MM.1S (cell line): ENCODE measurements at regions not wholly inside any gene's neighbourhood (a gene's known extent, or its start where the extent isn't known, plus 50 kb on each side); places are given as distances from the start of the nearest gene placed in this dataset.

Source experiments
- DNase-seq: peaks from one replicate; pipeline ENCODE4 v3.0.0-alpha.2; 2015
- H2AFZ ChIP-seq: fragments of 300-600 bp; sonication (generic); 2 replicates; pipeline ENCODE4 v1.6.0; 2016; ENCODE audit warnings: antibody characterized with exemption, low read length
- H3F3A ChIP-seq: fragments of 300-600 bp; sonication (generic); 2 replicates; pipeline ENCODE4 v1.6.1; 2016; ENCODE audit warnings: mild to moderate bottlenecking, antibody characterized with exemption, low read length, moderate library complexity, mixed read lengths; ENCODE audit not compliant: insufficient read depth
- H3K27ac ChIP-seq: fragments of 300-600 bp; sonication (generic); 2 replicates; pipeline ENCODE4 v1.5.1; 2016; ENCODE audit warnings: mild to moderate bottlenecking, low read length
- H3K27me3 ChIP-seq: fragments of 300-600 bp; sonication (generic); replicated peaks from 2 replicates; pipeline ENCODE4 v1.6.0; 2016; ENCODE audit warnings: low read length; ENCODE audit not compliant: insufficient read depth
- H3K36me3 ChIP-seq: fragments of 300-600 bp; sonication (generic); replicated peaks from 2 replicates; pipeline ENCODE4 v1.6.1; 2016; ENCODE audit warnings: mild to moderate bottlenecking, low read length, mixed read lengths; ENCODE audit not compliant: insufficient read depth
- H3K4me1 ChIP-seq: fragments of 300-600 bp; sonication (generic); 2 replicates; pipeline ENCODE4 v1.6.1; 2016; ENCODE audit warnings: low read length, mixed read lengths
- H3K4me2 ChIP-seq: fragments of 300-600 bp; sonication (generic); 2 replicates; pipeline ENCODE4 v1.6.0; 2016; ENCODE audit warnings: low read depth, low read length
- H3K4me3 ChIP-seq: fragments of 300-600 bp; sonication (generic); 2 replicates; pipeline ENCODE4 v1.5.1; 2016; ENCODE audit warnings: low read length, mixed read lengths
- H3K79me2 ChIP-seq: fragments of 300-600 bp; sonication (generic); 2 replicates; pipeline ENCODE4 v1.6.1; 2016; ENCODE audit warnings: mixed run types, low read length, mixed read lengths
- H3K9ac ChIP-seq: fragments of 300-600 bp; sonication (generic); 2 replicates; pipeline ENCODE4 v1.6.1; 2016; ENCODE audit warnings: low read length, mixed read lengths
- H3K9me2 ChIP-seq: fragments of 300-600 bp; sonication (generic); replicated peaks from 2 replicates; pipeline ENCODE4 v1.6.1; 2016; ENCODE audit warnings: mild to moderate bottlenecking, low read length, mixed read lengths; ENCODE audit not compliant: insufficient read depth
- H3K9me3 ChIP-seq: fragments of 300-600 bp; sonication (generic); replicated peaks from 2 replicates; pipeline ENCODE4 v1.6.1; 2016; ENCODE audit warnings: mild to moderate bottlenecking, low read length, mixed read lengths; ENCODE audit not compliant: insufficient read depth
- H4K20me1 ChIP-seq: fragments of 300-600 bp; sonication (generic); 2 replicates; pipeline ENCODE4 v1.6.1; 2016; ENCODE audit warnings: mild to moderate bottlenecking, low read length, moderate library complexity, mixed read lengths; ENCODE audit not compliant: insufficient read depth
- CTCF ChIP-seq: fragments of 300-600 bp; sonication (generic); IDR thresholded peaks from 2 replicates; pipeline ENCODE4 v1.5.1; 2016; ENCODE audit warnings: antibody characterized with exemption, low read length, mixed read lengths
- EZH2 ChIP-seq: fragments of 300-600 bp; sonication (generic); optimal IDR thresholded peaks from 2 replicates; pipeline ENCODE3; 2017; ENCODE audit warnings: low read depth, mild to moderate bottlenecking, antibody characterized with exemption, low read length, mixed read lengths
- EZH2phosphoT487 ChIP-seq: fragments of 300-600 bp; sonication (generic); IDR thresholded peaks from 2 replicates; pipeline ENCODE4 v1.6.1; 2018; ENCODE audit warnings: antibody characterized with exemption, low read length

GRCh38 chr15:87527416-87527815, 729.1 kb downstream of the NTRK3 start:
- no peaks in the 10 kb centered on the region for H3K79me2 ChIP-seq
- H3K9me3 ChIP-seq: no peaks in the 10 kb centered on the region
- H3K27me3 ChIP-seq: no peaks in the 10 kb centered on the region
- H3K4me3 ChIP-seq: no peak overlapping the region
- H3K4me1 ChIP-seq: no peaks in the 10 kb centered on the region
- H3K36me3 ChIP-seq: no peaks in the 10 kb centered on the region
- H2AFZ ChIP-seq: no peak overlapping the region
- H3K27ac ChIP-seq: no peak overlapping the region
- no peaks in the 10 kb centered on the region for H3K9me2 ChIP-seq
- no peak overlapping the region for H3K4me2 ChIP-seq
- TF ChIP-seq EZH2phosphoT487 (no peak), CTCF (no peak)
- DNase-seq: no peak
- no peaks in the 10 kb centered on the region for H4K20me1 ChIP-seq
- no peak overlapping the region for H3K9ac ChIP-seq
- H3F3A ChIP-seq: no peaks in the 10 kb centered on the region

GRCh38 chr15:87523516-87523915, 733.0 kb downstream of the NTRK3 start:
- Histone ChIP-seq H3K9me3 (no peaks in the 10 kb centered on the region), H3K4me1 (no peaks in the 10 kb centered on the region), H3K27me3 (no peaks in the 10 kb centered on the region), H3K79me2 (no peaks in the 10 kb centered on the region), H2AFZ (no peak overlapping the region), H3K36me3 (no peaks in the 10 kb centered on the region), H3K4me2 (no peak overlapping the region), H3K9ac (no peak overlapping the region), H3K27ac (no peak overlapping the region), H3K4me3 (no peak overlapping the region), H3K9me2 (no peaks in the 10 kb centered on the region), H4K20me1 (no peaks in the 10 kb centered on the region), H3F3A (no peaks in the 10 kb centered on the region)
- no peak for TF ChIP-seq EZH2
- no peak for TF ChIP-seq CTCF
- no peak for TF ChIP-seq EZH2phosphoT487
- DNase-seq: no peak

GRCh38 chr15:87522997-87523396, 733.5 kb downstream of the NTRK3 start:
- Histone ChIP-seq H4K20me1 (no peaks in the 10 kb centered on the region), H3K9ac (no peak overlapping the region), H3K4me3 (no peak overlapping the region), H3K79me2 (no peaks in the 10 kb centered on the region), H3K27me3 (no peaks in the 10 kb centered on the region), H3K9me3 (no peaks in the 10 kb centered on the region), H3K9me2 (no peaks in the 10 kb centered on the region), H3K27ac (no peak overlapping the region), H3F3A (no peaks in the 10 kb centered on the region), H3K4me1 (no peaks in the 10 kb centered on the region), H2AFZ (no peak overlapping the region), H3K4me2 (no peak overlapping the region), H3K36me3 (no peaks in the 10 kb centered on the region)
- TF ChIP-seq CTCF (no peak), EZH2 (no peak), EZH2phosphoT487 (no peak)
- DNase-seq: no peak
